Fibroblast of lung (primary cell): ENCODE measurements at regions not wholly inside any gene's neighbourhood (a gene's known extent, or its start where the extent isn't known, plus 50 kb on each side); places are given as distances from the start of the nearest gene placed in this dataset.

Experiments
- DNase-seq, 2 donors: peaks; one replicate each; pipeline versions ENCODE4 v3.0.0 to v3.0.0-alpha.2; 2010; ENCODE audit warnings: low read depth in 2 of 2
- H2AFZ ChIP-seq: 2 replicates; pipeline ENCODE4 v1.5.1; 2012; ENCODE audit warnings: low read length, control low read depth, inconsistent platforms
- H3K27ac ChIP-seq: 2 replicates; pipeline ENCODE4 v1.5.1; 2011; ENCODE audit warnings: low read length, control low read depth; ENCODE audit not compliant: insufficient read depth
- H3K27me3 ChIP-seq: 2 replicates; pipeline ENCODE4 v1.5.1; 2011; ENCODE audit warnings: mild to moderate bottlenecking, low read length; ENCODE audit not compliant: control insufficient read depth, insufficient read depth
- H3K36me3 ChIP-seq: 2 replicates; pipeline ENCODE4 v1.5.1; 2011; ENCODE audit warnings: low read length; ENCODE audit not compliant: control insufficient read depth, insufficient read depth
- H3K4me1 ChIP-seq: 2 replicates; pipeline ENCODE4 v1.5.1; 2011; ENCODE audit warnings: low read length; ENCODE audit not compliant: control insufficient read depth, insufficient read depth; ENCODE audit errors: extremely low read depth
- H3K4me2 ChIP-seq: 2 replicates; pipeline ENCODE4 v1.5.1; 2011; ENCODE audit warnings: low read length, control low read depth; ENCODE audit not compliant: insufficient read depth; ENCODE audit errors: extremely low read depth
- H3K4me3 ChIP-seq, 4 experiments: fragments of 200-600 bp in 1 of 4; sonication (generic) in 1 of 4; replicated peaks in 1 of 4; 2 replicates each; pipeline ENCODE4 v1.5.1; 2011 to 2016; ENCODE audit warnings: low read length in 4 of 4, low read depth in 3 of 4, mild to moderate bottlenecking in 3 of 4, control low read depth in 2 of 4, inconsistent platforms in 1 of 4, mixed read lengths in 1 of 4; ENCODE audit not compliant: insufficient read depth in 1 of 4; ENCODE audit errors: control extremely low read depth in 1 of 4
- H3K79me2 ChIP-seq: 2 replicates; pipeline ENCODE4 v1.5.1; 2012; ENCODE audit warnings: mild to moderate bottlenecking, low read length, inconsistent platforms; ENCODE audit not compliant: control insufficient read depth, insufficient read depth
- H3K9ac ChIP-seq: 2 replicates; pipeline ENCODE4 v1.5.1; 2011; ENCODE audit warnings: mild to moderate bottlenecking, low read length, control low read depth; ENCODE audit not compliant: insufficient read depth
- H3K9me3 ChIP-seq: 2 replicates; pipeline ENCODE4 v1.5.1; 2012; ENCODE audit warnings: low read depth, low read length; ENCODE audit not compliant: control insufficient read depth, insufficient read depth
- H4K20me1 ChIP-seq: 2 replicates; pipeline ENCODE4 v1.5.1; 2011; ENCODE audit warnings: low read length; ENCODE audit not compliant: control insufficient read depth, insufficient read depth; ENCODE audit errors: extremely low read depth
- CTCF ChIP-seq, 2 donors: IDR thresholded peaks in 1 of 2; conservative IDR thresholded peaks in 1 of 2; 1 replicate in 1 of 2; 2 replicates in 1 of 2; pipeline ENCODE4 v1.5.1; 2011 to 2012; ENCODE audit warnings: low read length in 2 of 2, control low read depth in 1 of 2, inconsistent platforms in 1 of 2, low read depth in 1 of 2, mild to moderate bottlenecking in 1 of 2
- EZH2 ChIP-seq: IDR thresholded peaks from 2 replicates; pipeline ENCODE4 v1.5.1; 2012; ENCODE audit warnings: low read length, control low read depth, mild to moderate bottlenecking; ENCODE audit errors: missing control alignments

- no peaks in the 10 kb centered on the region for H3K36me3 ChIP-seq
- H3K4me2 ChIP-seq = no peak overlapping the region
- H3K27ac ChIP-seq = no peak overlapping the region
- no peak overlapping the region for H3K9ac ChIP-seq
- H3K9me3 ChIP-seq = no peaks in the 10 kb centered on the region
- no peak overlapping the region for H2AFZ ChIP-seq
- no peak overlapping the region for H3K4me3 ChIP-seq
- no peak for DNase-seq
- no peaks in the 10 kb centered on the region for H3K4me1 ChIP-seq
- no peaks in the 10 kb centered on the region for H3K79me2 ChIP-seq
- no peaks in the 10 kb centered on the region for H4K20me1 ChIP-seq
- H3K27me3 ChIP-seq = no peaks in the 10 kb centered on the region
- no peak for TF ChIP-seq CTCF (conservative IDR thresholded peaks at IDR 0.05 in 1 of 2, IDR thresholded peaks at IDR 0.05 in 1 of 2; ENCODE audit: low read depth in 1 of 2, low read length in 2 of 2)
- TF ChIP-seq EZH2 = no peak
Measured at GRCh38 chr20:2242678-2243077, 53.1 kb upstream of the TGM3 start.

- Histone ChIP-seq H3K9ac (no peak overlapping the region), H3K4me2 (no peak overlapping the region), H3K4me1 (no peaks in the 10 kb centered on the region), H2AFZ (no peak overlapping the region), H3K27ac (no peak overlapping the region), H3K79me2 (no peaks in the 10 kb centered on the region), H3K36me3 (no peaks in the 10 kb centered on the region), H3K27me3 (no peaks in the 10 kb centered on the region), H4K20me1 (no peaks in the 10 kb centered on the region), H3K9me3 (no peaks in the 10 kb centered on the region), H3K4me3 (no peak overlapping the region)
- DNase-seq = no peak
- TF ChIP-seq EZH2 (no peak), CTCF (conservative IDR thresholded peaks at IDR 0.05 in 1 of 2, IDR thresholded peaks at IDR 0.05 in 1 of 2; ENCODE audit: low read depth in 1 of 2, low read length in 2 of 2) (no peak)
Measured at GRCh38 chr20:2244523-2244922, 51.3 kb upstream of the TGM3 start.

GRCh38 chr20:2244993-2245392 is 50.8 kb upstream of the TGM3 start:
- H3K36me3 ChIP-seq = no peaks in the 10 kb centered on the region
- no peaks in the 10 kb centered on the region for H4K20me1 ChIP-seq
- no peaks in the 10 kb centered on the region for H3K27me3 ChIP-seq
- no peak for DNase-seq
- H3K27ac ChIP-seq = no peak overlapping the region
- no peak overlapping the region for H3K4me2 ChIP-seq
- H3K79me2 ChIP-seq = no peaks in the 10 kb centered on the region
- H3K4me3 ChIP-seq = no peak overlapping the region
- no peak overlapping the region for H2AFZ ChIP-seq
- no peak overlapping the region for H3K9ac ChIP-seq
- no peak for TF ChIP-seq CTCF (conservative IDR thresholded peaks at IDR 0.05 in 1 of 2, IDR thresholded peaks at IDR 0.05 in 1 of 2; ENCODE audit: low read depth in 1 of 2, low read length in 2 of 2)
- TF ChIP-seq EZH2 = no peak
- H3K4me1 ChIP-seq = no peaks in the 10 kb centered on the region
- H3K9me3 ChIP-seq = no peaks in the 10 kb centered on the region
